COLO829 (cell line): ENCODE measurements at regions not wholly inside any gene's neighbourhood (a gene's known extent, or its start where the extent isn't known, plus 50 kb on each side); places are given as distances from the start of the nearest gene placed in this dataset.
"Not testable (repeated sequence)": the region's sequence is repeated elsewhere in the genome, so short reads cannot be mapped to it uniquely, and the experiment has no call there.

Experiments
- DNase-seq: peaks from one replicate; pipeline ENCODE4 v3.0.0; 2012; ENCODE audit warnings: low spot score

DNA sequence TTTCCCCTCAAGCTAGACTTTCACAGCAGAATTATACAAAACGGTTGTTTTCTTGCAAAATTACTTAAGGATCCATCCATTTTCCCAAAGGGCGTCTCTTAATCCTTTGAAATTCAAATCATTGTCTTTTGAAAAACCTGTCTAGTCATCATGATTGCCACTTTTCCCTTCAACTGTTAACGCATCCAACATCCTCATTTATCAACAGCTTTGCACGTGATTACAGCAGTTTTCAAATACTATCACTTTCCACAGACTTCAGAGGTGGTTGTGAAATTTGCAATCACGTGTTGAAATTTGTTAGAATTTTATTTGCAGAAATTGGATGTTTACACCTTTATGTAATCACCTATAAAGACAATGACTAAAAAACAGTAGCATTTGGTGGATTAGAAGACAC lies 304.4 kb upstream of the SLC39A10 start:
- no peak for DNase-seq

DNA sequence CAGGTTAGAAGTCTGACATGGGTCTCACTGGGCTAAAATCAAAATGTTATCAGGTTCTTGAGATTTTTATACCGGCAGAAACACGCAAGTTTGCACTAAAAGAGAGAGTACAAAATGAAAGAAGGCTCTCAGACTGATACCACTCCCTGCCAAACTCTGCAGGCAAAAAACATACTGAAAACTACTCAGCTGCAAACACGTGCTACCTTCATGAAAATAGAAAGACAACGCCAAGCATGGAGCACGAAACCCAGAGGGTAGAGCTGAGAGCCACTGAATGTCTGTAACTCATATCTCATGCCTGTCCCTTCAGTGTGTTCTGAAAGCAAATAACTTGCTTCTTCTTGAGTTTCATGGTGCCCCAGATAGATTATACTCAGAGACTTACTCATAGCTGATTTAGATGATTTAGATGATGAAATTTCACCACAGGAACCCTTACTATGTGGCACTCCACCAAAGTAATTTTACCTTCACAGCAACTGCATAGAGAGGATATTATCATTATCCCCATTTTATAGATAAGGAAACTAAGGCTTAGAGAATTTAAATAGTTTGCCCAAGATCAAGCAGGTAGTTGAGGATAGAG lies 313.0 kb upstream of the SLC39A10 start:
- DNase-seq: no peak

DNA sequence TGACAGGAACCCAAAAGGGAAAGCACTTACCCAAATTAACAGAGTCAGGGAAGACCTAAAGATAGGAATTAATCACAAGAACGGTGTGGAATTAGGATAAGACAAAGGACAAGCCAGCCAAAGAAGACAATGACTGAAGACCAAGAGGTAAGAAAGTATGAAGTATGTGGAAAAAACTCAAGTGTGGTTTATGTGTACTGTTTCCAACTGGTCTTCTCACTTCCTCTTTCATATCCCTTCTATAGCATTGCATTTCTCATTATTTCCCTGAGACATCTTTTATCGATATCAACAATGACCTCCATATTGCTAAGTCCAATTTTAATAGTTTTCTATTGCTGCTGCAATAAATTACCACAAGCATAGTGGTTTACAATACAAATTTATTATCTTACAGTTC lies 313.5 kb upstream of the SLC39A10 start:
- no peak for DNase-seq

DNA sequence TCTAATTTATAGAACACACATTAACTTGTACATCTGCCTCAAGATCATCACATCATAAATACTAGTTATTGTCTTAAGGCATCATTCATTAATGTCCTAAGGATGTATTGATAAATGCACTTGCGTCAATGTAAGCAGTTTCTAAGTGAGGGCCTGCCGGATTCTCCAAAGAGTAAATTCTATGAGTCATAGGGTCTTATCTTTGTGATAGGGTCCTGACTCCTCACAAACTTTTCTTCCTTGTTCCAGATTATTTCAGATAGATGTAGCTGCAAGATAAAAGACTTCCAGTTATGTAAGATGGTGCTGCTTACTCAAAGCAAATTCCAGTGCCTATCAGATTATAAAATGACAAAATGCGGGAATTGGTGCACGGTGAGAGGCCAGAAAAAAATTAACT lies 315.0 kb upstream of the SLC39A10 start:
- DNase-seq: no peak

DNA sequence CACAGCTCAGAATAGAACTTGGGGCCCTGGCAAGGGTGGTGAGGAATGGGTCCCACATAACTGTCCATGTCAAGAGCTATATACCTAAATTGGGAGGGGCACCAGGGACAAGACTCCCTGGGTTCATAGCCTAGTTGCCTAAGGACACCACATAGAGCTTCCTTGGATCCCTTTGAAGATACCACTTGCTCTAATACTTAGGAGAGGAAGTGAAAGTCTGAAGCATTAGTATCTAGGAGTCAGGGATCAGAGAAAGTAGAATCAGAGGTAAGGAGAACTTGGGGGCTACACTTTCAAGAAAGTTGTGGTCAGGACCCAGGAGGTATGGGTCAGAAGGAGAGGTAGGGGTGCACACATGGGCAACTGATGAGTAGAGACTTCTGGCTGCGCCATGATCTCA lies 318.2 kb upstream of the SLC39A10 start:
- no peak for DNase-seq

DNA sequence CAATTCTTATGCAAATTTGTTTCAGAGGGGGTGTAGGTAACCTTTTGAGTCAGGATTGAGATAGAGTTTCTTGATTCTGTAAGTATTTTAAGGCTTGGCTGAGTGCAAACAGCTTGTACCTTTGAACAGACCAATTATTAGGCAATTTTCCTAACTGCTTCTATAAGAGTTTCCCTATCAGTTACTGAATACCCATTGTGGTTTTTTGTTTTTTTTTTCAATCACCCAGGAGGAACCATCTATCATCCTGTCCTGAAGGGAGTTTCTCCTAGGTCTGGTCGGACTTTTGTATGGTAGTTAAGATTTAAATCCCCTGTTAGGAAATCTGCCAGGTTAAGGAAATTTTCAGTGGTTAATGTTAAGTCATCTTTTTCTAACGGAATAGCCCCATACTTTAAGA lies 319.4 kb upstream of the SLC39A10 start:
- DNase-seq: no peak

DNA sequence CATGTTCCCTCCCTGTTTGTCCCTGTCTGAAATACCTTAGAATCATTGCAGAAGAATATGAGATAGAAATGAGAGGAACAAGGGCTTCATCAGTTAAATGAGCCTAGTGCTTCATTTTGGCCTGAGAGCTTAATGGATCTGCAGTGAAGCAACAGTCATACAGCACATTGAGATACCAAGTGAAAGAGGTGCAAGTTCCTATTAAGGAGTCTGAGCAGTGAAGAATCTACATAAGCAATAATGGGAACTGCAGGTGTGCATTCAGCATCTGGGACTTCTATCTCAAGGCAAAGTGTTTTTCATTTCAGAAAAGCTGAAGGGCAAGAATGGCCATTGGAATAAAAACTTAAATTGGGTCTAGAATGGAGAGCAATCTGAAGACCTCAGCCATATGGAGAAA lies 323.2 kb upstream of the SLC39A10 start:
- DNase-seq: no peak

DNA sequence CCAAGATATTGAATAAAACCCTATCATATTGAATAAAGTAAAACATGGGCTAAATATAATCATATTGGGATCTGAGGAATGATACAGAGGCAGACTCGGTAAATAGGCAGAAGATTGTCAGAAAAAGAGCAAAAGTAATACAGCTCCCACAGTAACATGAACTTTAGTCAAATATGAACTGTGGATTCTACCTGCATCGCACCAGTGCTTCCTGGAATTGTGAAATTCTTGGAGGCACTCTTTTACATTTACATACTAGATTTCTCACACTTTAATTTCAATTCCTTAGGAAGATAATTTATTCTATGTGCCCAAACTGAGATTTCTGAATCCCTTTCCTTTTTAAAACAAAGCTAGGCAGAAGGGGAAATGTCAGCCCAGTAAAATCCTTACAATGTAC lies 325.1 kb upstream of the SLC39A10 start:
- no peak for DNase-seq

DNA sequence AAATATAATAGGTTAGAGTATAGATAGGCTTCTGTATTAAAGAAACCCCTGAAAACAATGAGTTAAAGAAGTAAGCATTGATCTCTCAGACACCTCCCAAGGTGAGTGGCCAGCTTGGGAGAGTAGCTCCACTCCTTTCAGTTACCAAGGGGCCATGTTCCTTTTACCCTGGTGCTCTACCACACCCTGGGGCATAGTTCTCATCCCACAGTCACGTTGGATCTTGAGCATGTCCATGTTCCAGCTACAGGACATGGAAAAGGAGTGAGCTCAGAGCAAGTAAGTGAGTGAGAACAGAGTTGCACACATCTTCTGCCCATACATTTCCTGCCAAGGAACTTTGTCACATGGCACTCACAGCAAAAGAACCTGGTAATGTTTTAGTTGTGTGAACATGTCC lies 325.9 kb upstream of the SLC39A10 start:
- DNase-seq: no peak

DNA sequence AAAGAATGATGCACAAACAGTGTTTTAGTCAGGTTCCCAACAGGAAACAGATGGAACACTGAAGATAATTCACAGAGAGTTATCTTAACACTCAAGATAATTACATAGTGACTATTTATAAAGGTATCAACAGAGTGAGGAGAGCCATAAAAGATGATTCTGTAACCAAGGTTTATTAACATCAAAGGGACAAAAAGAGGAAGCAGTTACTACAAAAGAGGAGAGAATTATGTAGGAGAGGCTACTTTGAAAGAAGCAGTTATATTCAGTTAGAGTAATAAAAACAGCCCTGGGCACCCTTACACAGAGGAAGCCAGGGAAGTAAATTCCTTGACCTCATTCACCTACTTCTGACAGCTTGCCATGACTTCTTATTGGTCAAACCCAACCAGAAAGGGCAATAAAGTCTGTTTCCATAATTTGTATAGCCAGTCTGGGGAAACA lies 326.5 kb upstream of the SLC39A10 start:
- peak; percentile 15 for DNase-seq

DNA sequence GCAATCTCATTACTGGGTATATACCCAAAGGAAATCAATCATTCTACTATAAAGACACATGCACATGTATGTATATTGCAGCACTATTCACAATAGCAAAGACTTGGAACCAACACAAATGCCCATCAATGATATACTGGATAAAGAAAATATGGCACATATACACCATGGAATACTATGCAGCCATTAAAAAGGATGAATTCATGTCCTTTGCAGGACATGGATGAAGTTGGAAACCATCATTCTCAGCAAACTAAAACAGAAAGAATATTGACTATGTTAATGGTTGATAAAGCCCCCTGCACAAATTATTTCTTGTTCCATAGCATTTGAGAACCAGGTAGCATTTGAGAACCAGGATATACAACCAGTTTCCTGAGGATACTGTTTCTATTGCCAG lies 327.2 kb upstream of the SLC39A10 start:
- DNase-seq: not testable (repeated sequence)

DNA sequence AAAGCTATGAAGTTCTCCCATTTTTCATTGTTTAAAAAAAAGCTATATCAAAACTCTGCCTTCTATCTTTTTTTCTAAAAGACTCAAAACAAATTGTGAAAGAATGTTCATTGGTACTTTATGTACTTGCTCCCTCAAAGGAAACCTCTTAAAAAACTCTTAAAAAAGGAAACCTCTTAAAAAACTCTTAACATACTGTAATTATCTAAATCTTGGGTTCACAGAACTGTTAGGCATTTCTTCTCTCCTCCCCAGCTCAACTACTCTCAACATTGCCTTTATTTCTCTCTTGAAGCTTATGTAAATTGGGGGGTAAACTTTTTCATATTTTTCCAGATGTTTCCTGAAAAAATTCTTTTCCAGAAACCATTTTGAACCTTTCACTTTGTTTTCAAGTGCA lies 330.5 kb upstream of the SLC39A10 start:
- DNase-seq: no peak

DNA sequence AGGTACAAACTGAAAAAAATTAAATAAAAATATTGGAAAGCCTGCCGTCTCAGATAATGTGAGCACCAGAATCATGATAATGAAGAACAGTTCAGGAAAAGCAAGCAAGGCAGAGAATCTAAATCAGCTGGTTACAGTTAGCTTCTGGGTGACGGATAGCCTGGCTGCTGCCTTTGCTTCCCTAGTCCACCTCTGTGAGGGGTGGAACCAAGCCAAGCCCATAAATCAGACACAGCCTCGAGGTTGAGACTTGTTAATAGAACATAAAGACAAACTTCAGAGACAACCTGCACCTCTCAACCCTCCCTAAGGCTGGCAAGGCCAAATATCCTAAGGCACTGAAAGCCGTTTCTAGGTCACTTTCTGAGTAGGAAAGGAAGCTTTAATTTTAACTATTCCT lies 334.7 kb upstream of the SLC39A10 start:
- no peak for DNase-seq

DNA sequence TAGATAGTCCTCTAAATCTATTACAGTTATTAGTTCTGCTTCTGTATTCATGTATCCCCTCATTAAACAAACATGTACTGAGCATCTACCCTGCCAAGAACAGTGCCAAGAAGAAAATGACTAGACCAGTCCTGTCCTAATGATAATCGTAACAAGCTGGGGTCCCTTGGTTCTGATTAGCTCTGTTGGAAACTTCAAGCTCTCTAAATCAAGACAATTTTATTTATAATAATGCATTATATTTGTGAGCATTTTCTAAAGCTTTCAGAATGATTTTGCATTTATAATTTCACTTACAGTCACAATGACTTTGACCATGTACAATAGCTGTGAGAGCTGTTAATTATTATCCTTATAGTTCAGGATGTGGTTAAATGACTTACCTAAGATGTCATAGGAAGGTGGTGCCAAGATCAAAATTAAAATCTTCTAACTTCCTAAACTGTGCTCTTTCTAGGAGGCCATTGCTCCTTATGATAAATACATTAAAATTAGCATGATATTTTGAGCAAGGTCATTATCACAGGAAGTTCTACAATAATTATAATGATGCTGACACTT lies 336.5 kb upstream of the SLC39A10 start:
- DNase-seq: no peak

DNA sequence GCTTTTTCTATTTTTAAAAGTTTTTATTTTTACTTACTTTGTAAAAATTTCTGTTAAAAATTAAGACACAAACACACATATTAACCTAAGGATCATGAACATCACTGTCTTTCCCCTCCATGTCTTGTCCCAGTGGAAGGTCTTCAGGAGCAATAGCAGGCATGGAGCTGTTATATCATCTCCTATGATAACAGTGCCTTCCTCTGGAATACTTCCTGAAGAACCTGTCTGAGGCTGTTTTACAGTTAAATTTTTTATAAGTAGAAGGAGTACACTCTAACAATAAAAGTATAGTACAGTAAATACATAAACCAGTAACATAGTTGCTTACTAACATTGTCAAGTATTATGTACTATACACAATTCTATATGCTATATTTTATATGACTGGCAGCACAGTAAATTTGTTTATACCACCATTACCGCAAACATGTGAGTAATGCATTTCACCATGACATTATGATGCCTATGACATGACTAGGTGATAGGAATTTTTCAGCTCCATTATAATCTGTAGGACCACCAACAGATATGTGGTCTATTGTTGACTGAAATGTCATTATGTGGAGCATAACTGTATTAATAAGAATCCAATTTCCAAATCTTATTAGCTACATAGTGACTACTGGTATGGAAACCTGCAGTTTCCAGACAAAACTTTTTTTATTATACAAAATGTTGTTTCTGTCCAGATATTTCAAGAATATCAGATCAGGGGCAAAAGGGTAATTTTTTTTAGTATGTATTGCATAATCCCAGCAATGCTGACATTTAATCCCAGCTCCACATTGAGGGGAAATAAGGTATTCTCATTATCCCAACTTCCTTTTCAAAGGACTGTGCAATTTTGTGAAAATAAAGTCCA lies 337.2 kb upstream of the SLC39A10 start:
- DNase-seq: no peak

DNA sequence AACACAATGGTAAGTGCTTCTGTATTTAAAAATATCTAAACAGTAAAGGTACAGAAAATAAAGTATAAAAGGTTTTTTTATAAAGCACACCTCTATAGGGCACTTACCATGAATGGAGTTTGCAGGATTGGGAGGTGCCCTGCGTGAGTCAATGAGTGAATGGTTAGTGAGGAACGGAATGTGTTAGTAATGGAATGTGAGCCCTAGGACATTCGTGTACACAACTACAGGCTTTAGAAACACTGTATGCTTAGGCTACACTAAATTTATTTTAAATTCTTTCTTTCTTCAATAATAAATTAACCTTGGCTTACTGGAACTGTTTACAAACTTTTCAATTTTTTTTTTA lies 337.9 kb upstream of the SLC39A10 start:
- no peak for DNase-seq

DNA sequence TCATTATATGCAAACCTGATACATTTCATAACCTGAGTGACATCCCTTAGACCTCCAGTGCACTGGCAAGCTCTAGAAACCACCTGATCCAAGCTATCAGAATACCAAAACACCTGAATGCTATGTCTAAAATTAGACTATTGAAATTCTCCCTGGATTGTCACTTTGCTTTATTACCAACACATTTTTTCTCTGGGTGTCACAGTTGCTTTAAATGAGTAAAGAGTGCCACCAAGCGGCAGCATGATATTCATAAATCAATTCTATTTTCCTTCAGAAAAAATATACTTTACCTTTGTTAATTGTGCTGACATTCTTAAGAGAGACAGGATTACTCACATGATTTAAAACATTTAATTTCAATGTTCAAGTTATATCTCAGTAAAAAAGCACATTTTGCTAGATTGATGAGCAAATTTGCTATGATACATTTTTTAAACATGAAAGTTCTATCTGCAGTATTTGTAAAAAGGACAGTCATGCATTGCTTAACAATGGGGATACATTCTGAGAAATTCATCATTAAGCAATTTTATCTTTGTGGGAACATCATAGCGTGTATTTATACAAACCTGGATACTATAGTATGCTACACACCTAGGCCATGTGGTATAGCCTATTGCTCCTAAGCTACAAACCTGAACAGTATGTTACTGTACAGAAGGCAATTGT lies 338.4 kb upstream of the SLC39A10 start:
- DNase-seq: peak; percentile 26

DNA sequence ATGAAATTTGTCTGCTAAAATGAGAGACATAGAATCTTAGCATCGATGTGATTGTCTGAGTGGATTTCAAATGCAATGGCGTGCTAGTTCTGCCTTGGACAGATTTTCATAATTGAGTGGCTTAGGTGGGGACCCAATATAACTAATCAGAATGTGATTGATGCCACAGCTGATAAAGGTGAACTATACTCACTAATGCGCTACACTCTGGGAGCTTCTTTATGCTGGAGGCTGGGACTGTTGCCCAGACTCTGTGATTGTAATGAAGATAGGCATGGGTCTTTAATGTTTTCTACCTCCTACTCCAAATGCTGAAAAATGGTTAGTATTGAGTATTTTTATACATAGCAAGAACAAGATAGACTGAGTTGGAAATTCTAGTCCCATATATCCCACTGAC lies 339.5 kb upstream of the SLC39A10 start:
- no peak for DNase-seq

DNA sequence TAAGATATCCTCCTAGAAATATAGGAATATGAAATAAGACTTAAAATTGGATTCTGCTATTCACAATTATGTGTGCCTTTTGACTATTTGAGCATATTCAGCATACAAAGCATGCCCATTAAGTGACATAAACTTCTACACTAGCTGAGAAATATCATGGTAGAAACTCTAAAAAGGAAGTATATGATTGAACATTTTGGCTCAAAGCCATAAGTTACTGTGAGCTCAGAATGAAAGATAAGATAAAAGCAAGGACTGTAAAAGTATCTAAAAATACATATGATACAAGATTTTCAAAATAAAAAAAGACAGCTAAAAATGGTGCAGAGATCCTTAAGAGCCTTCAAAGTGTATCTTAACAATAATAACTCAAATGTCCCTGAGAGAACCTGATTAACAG lies 340.5 kb upstream of the SLC39A10 start:
- DNase-seq: no peak

DNA sequence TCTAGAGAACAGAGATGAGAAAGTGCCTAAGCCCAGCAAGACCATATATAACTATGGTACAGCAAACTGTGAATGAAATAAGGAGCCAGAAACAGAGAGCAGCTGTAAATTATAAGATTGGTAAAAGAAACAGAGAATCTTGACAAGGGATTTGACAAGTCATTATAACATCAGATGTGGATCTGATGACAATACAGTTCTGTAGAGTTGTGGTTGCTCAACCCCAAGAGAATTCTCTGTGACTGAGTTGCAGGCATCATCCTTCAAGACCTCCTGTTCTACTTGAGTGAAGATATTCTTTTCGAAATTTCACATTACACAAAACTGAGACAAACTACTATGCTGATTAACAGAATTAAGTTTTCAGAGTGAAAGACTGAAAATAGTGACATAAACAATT lies 343.1 kb upstream of the SLC39A10 start:
- DNase-seq: no peak

DNA sequence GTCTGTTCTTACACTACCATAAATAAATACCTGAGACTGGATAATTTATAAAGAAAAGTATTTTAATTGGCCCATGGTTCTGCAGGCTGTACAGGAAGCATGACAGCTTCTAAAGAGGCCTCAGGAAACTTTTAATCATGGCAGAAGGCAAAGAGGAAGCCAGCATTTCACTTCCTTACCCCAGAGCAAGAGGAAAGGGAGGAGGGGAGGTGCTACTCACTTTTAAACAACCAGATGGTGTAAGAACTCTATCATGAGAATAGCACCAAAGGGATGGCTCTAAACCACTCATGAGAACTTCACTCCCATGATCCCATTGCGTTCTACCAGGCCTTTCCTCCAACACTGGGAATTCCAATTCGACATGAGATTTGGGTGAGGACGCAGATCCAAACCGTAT lies 344.4 kb upstream of the SLC39A10 start:
- DNase-seq: no peak

DNA sequence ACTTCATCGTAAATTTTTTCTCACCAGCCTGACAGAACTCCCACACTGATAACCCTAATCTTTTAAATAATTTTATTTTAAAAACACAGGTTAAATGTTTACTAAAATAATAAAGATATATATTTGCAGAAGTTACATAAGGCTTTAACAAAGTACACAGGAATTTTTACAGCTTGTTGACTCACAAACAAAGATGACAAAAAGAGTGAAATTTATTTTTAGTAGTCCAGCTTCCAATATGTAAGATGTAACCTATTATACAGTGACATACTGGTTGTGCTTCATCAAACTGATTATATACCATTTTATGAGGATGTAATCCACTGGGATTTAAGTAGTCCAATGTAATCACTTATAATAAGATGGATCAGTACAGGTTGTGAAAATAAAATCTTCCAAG lies 348.9 kb upstream of the SLC39A10 start:
- DNase-seq: no peak

DNA sequence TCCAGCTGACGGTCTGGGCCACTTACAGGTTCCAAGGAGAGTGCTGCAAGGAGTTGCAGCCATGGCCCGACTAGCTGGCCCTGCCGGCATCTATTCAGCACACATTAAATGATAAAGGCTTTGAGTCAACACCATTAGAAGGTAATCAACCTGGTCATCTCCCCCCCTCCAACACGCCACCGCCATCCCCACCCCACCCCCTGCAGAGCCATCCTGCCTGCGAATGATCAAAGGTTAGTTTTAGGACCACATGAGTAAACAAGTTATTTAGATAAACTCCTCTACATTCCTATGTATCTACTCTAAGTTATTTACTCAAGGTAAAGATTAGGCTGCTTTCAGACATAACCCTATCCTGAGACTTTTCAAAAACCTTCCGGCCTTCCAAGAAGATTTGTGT lies 349.3 kb upstream of the SLC39A10 start:
- DNase-seq: no peak
